ENCODE measurements at regions not wholly inside any gene's neighbourhood (a gene's known extent, or its start where the extent isn't known, plus 50 kb on each side); places are given as distances from the start of the nearest gene placed in this dataset.

DNA sequence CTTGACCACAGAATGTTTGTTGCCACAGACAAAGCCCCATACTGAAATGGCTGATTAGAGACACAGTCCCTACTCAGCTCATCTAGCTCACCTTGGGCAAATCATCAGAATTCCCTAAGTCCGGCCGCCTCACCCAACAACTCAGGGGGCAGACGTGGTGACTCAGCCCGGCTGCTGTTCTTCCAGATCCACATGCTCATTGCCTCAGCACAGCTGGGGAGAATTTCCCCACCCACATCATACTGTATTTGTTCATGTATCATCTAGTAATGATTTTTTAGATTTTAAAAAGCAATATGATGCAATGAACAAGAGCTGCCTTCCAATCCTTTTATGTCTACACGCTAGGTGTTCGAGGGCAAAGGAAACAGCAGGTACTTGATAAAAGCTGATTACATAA, 333.8 kb upstream of the TENM3 start:
- no peaks in the 10 kb centered on the region for H3K36me3 ChIP-seq
- peak in 2 of 8 donors; percentile 45 to 63 for ATAC-seq
- H3K4me3 ChIP-seq, result no peak overlapping the region
- 73 to 85% methylated on average over 6 of the region's 6 CpGs for WGBS, 2 donors
- no peaks in the 10 kb centered on the region for H3K27me3 ChIP-seq
- no peak overlapping the region for H3K27ac ChIP-seq
- peaks cover 0 to 23% (median 0%) of the 10 kb centered on the region in 11 donors for H3K9me3 ChIP-seq
- no peak for DNase-seq
- TF ChIP-seq, protein P1, sequence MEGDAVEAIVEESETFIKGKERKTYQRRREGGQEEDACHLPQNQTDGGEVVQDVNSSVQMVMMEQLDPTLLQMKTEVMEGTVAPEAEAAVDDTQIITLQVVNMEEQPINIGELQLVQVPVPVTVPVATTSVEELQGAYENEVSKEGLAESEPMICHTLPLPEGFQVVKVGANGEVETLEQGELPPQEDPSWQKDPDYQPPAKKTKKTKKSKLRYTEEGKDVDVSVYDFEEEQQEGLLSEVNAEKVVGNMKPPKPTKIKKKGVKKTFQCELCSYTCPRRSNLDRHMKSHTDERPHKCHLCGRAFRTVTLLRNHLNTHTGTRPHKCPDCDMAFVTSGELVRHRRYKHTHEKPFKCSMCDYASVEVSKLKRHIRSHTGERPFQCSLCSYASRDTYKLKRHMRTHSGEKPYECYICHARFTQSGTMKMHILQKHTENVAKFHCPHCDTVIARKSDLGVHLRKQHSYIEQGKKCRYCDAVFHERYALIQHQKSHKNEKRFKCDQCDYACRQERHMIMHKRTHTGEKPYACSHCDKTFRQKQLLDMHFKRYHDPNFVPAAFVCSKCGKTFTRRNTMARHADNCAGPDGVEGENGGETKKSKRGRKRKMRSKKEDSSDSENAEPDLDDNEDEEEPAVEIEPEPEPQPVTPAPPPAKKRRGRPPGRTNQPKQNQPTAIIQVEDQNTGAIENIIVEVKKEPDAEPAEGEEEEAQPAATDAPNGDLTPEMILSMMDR (IDR thresholded peaks at IDR 0.05), result no peak
- intact Hi-C loops (cut with DNase I), result no loop called here
- H3K4me1 ChIP-seq, result no peaks in the 10 kb centered on the region

DNA sequence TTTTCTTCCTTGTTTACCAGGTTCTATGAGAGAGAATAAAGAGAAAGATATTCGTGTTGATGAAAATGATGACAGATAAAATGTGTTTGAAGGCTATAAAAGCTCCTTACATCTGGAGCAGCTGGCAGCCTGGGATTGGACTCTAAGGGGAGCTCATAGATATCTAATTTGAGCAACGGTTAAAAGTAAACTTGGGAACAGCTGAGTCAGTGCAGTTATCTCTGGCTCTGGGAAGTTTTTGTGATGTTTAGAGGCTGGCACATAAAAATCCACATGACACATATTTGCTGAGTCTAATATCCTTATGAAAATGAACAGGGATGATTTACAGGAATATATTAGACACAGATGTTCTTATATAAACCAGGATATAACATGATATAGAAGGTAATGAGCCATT, 331.8 kb upstream of the TENM3 start:
- Histone ChIP-seq H3K36me3 (no peaks in the 10 kb centered on the region), H3K4me3 (no peak overlapping the region), H3K9me3 (peaks cover 0 to 26% (median 0%) of the 10 kb centered on the region in 11 donors), H3K27ac (no peak overlapping the region), H3K27me3 (no peaks in the 10 kb centered on the region), H3K4me1 (no peaks in the 10 kb centered on the region)
- intact Hi-C loops (cut with DNase I), result no loop called here
- TF ChIP-seq, protein P1 (IDR thresholded peaks at IDR 0.05), result no peak
- DNase-seq, result no peak
- WGBS, 2 donors, result 27 to 35% methylated on average over 2 of the region's 2 CpGs
- no peak for ATAC-seq

DNA sequence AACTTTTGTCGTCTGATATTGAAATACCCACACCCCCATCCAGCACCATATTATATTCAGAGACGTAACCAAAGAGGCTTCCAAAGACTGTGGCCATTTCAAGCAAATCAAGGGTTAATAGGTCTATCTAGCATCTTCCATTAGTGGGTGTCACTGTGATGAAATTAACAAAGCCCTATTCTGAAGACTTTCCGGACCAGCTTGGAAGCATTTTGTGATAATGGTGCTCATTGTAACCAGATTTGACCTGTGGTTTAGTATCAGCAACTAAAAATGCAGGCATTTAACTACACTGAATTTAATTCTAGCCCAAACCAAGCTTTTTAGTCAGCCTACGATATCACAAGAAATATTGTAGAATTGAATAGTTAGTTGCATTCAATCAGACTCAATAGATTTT, 309.7 kb upstream of the TENM3 start:
- TF ChIP-seq, protein P1 (IDR thresholded peaks at IDR 0.05), result no peak
- DNase-seq (no peak), ATAC-seq (no peak)
- Histone ChIP-seq H3K27me3 (no peaks in the 10 kb centered on the region), H3K36me3 (no peaks in the 10 kb centered on the region), H3K4me3 (no peak overlapping the region), H3K27ac (no peak overlapping the region), H3K9me3 (peaks cover 0 to 31% (median 0%) of the 10 kb centered on the region in 11 donors), H3K4me1 (no peaks in the 10 kb centered on the region)
- intact Hi-C loops (cut with DNase I), result no loop called here
- WGBS, 2 donors, result 74 to 81% methylated on average over 4 of the region's 4 CpGs

DNA sequence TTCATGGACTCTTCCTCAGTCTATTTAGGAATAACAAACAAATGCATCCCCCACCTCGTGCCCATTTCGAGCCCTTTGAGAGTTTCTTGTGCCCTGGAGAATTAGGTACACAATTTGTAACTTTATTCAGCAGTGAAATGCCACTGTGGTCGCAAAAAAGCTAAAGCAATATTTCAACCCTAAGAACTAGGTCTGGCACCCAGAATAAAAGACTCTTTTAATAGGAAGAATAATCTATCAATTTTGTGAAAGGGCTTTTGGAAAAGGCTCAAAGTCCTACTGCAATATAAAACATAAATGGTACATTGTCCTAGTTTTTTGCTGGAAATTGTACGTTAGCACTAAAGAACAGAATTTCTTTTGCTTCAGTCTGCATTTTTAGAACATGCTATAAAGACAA, 304.6 kb upstream of the TENM3 start:
- ATAC-seq (no peak), DNase-seq (no peak)
- no peaks in the 10 kb centered on the region for H3K27me3 ChIP-seq
- H3K27ac ChIP-seq, result no peak overlapping the region
- intact Hi-C loops (cut with DNase I), result no loop called here
- no peak overlapping the region for H3K4me3 ChIP-seq
- no peaks in the 10 kb centered on the region for H3K9me3 ChIP-seq
- no peaks in the 10 kb centered on the region for H3K36me3 ChIP-seq
- H3K4me1 ChIP-seq, result no peaks in the 10 kb centered on the region
- 81 to 85% methylated on average over 4 of the region's 4 CpGs for WGBS, 2 donors
- TF ChIP-seq, protein P1 (IDR thresholded peaks at IDR 0.05), result no peak
